Suprapubic skin (tissue), 3 donors: ENCODE measurements at regions not wholly inside any gene's neighbourhood (a gene's known extent, or its start where the extent isn't known, plus 50 kb on each side); places are given as distances from the start of the nearest gene placed in this dataset.

Experiments used
- POLR2A ChIP-seq, 2 donors: fragments of 450-650 bp; IDR thresholded peaks; one replicate each; pipeline ENCODE4 v1.6.1; 2017; ENCODE audit warnings: antibody characterized with exemption in 2 of 2, mild to moderate bottlenecking in 2 of 2, moderate library complexity in 2 of 2
- TF ChIP-seq, protein P1 (sequence below), 2 donors: fragments of 200-600 bp in 1 of 2; fragments of 450-650 bp in 1 of 2; sonication (generic) in 1 of 2; IDR thresholded peaks; one replicate each; pipeline ENCODE4 v1.5.1; 2016 to 2019; ENCODE audit warnings: antibody characterized with exemption in 2 of 2, mild to moderate bottlenecking in 1 of 2, moderate library complexity in 1 of 2

DNA sequence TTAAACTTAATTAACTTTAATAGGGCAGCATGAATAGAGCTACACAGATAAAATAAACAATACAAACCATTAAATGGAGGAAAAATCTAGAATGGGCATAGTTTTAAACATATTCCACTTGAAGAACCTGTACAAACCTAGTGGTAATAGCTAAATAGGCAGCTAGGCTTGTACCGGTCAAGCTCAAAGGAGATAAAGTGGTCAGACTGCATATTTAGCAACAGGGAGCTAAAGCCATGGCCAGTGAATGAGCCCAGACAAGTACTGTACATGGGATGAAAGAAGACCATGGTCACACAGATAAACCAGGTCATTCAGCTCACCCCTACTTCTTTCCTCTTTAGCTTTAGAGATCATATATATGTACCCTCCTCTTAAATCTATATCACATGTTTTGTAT lies 186.6 kb upstream of the KRR1 start:
- TF ChIP-seq, protein P1, sequence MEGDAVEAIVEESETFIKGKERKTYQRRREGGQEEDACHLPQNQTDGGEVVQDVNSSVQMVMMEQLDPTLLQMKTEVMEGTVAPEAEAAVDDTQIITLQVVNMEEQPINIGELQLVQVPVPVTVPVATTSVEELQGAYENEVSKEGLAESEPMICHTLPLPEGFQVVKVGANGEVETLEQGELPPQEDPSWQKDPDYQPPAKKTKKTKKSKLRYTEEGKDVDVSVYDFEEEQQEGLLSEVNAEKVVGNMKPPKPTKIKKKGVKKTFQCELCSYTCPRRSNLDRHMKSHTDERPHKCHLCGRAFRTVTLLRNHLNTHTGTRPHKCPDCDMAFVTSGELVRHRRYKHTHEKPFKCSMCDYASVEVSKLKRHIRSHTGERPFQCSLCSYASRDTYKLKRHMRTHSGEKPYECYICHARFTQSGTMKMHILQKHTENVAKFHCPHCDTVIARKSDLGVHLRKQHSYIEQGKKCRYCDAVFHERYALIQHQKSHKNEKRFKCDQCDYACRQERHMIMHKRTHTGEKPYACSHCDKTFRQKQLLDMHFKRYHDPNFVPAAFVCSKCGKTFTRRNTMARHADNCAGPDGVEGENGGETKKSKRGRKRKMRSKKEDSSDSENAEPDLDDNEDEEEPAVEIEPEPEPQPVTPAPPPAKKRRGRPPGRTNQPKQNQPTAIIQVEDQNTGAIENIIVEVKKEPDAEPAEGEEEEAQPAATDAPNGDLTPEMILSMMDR (IDR thresholded peaks at IDR 0.05) = no peak
- no peak for TF ChIP-seq POLR2A (IDR thresholded peaks at IDR 0.05)
